ENCODE measurements at regions not wholly inside any gene's neighbourhood (a gene's known extent, or its start where the extent isn't known, plus 50 kb on each side); places are given as distances from the start of the nearest gene placed in this dataset.

- no peak overlapping the region for H3K4me3 ChIP-seq (ENCODE audit: low read depth, poor library complexity, severe bottlenecking)
- intact Hi-C loops (cut with DNase I; ENCODE audit: low total_unique reads), result no loop called here
- TF ChIP-seq CTCF (IDR thresholded peaks at IDR 0.05), result no peak
- no peak for TF ChIP-seq POLR2A (IDR thresholded peaks at IDR 0.05)
- 88 to 93% methylated on average over 2 of the region's 2 CpGs for WGBS, 2 donors
- no peak for DNase-seq (ENCODE audit: low spot score in 2 of 2)
Observed at GRCh38 chr2:198852248-198852647, 605.5 kb downstream of the SATB2 start.

GRCh38 chr2:198825534-198825933 lies 632.2 kb downstream of the SATB2 start:
- DNase-seq (ENCODE audit: low spot score in 2 of 2), result no peak
- intact Hi-C loops (cut with DNase I; ENCODE audit: low total_unique reads), result no loop called here

GRCh38 chr2:198817536-198817935 lies 640.2 kb downstream of the SATB2 start:
- no peak overlapping the region for H3K4me3 ChIP-seq (ENCODE audit: low read depth, poor library complexity, severe bottlenecking)
- DNase-seq (ENCODE audit: low spot score in 2 of 2), result no peak
- 22 to 45% methylated on average over 1 of the region's 1 CpG for WGBS, 2 donors
- TF ChIP-seq CTCF (IDR thresholded peaks at IDR 0.05) (no peak), POLR2A (IDR thresholded peaks at IDR 0.05) (no peak)
- intact Hi-C loops (cut with DNase I; ENCODE audit: low total_unique reads), result no loop called here

More at GRCh38 chr2:198825534-198825933, 632.2 kb downstream of the SATB2 start:
- TF ChIP-seq CTCF (IDR thresholded peaks at IDR 0.05), result no peak
- TF ChIP-seq POLR2A (IDR thresholded peaks at IDR 0.05), result no peak
- H3K4me3 ChIP-seq (ENCODE audit: low read depth, poor library complexity, severe bottlenecking), result no peak overlapping the region

- intact Hi-C loops (cut with DNase I; ENCODE audit: low total_unique reads), result no loop called here
- no peak overlapping the region for H3K4me3 ChIP-seq (ENCODE audit: low read depth, poor library complexity, severe bottlenecking)
- no peak for TF ChIP-seq CTCF (IDR thresholded peaks at IDR 0.05)
- TF ChIP-seq POLR2A (IDR thresholded peaks at IDR 0.05), result no peak
- 82 to 86% methylated on average over 4 of the region's 4 CpGs for WGBS, 2 donors
- no peak for DNase-seq (ENCODE audit: low spot score in 2 of 2)
Observed at GRCh38 chr2:198815626-198816025, 642.1 kb downstream of the SATB2 start.

- TF ChIP-seq POLR2A (IDR thresholded peaks at IDR 0.05) (no peak), CTCF (IDR thresholded peaks at IDR 0.05) (no peak)
- intact Hi-C loops (cut with DNase I; ENCODE audit: low total_unique reads), result no loop called here
- H3K4me3 ChIP-seq (ENCODE audit: low read depth, poor library complexity, severe bottlenecking), result no peak overlapping the region
- DNase-seq (ENCODE audit: low spot score in 2 of 2), result no peak
- WGBS, 2 donors, result 77 to 78% methylated on average over 3 of the region's 3 CpGs
Observed at GRCh38 chr2:198811198-198811597, 646.5 kb downstream of the SATB2 start.

GRCh38 chr2:198809976-198810375 lies 647.8 kb downstream of the SATB2 start:
- intact Hi-C loops (cut with DNase I; ENCODE audit: low total_unique reads), result no loop called here
- DNase-seq (ENCODE audit: low spot score in 2 of 2), result no peak
- TF ChIP-seq CTCF (IDR thresholded peaks at IDR 0.05) (no peak), POLR2A (IDR thresholded peaks at IDR 0.05) (no peak)
- WGBS, 2 donors, result 70% methylated on average over 3 of the region's 3 CpGs
- H3K4me3 ChIP-seq (ENCODE audit: low read depth, poor library complexity, severe bottlenecking), result no peak overlapping the region
